Endodermal cell (in vitro differentiated cells): ENCODE measurements at regions not wholly inside any gene's neighbourhood (a gene's known extent, or its start where the extent isn't known, plus 50 kb on each side); places are given as distances from the start of the nearest gene placed in this dataset.

ENCODE experiments used
- DNase-seq: peaks from one replicate; pipeline ENCODE4 v3.0.0-alpha.2; 2017
- H3K27ac ChIP-seq: 2 replicates; pipeline ENCODE4 v1.5.1; 2013; ENCODE audit warnings: mild to moderate bottlenecking, low read depth, low read length, moderate library complexity
- H3K27me3 ChIP-seq: 2 replicates; pipeline ENCODE4 v1.6.1; 2013; ENCODE audit warnings: mild to moderate bottlenecking, low read length, moderate library complexity; ENCODE audit not compliant: insufficient read depth, control insufficient read depth, poor library complexity, severe bottlenecking
- H3K36me3 ChIP-seq: 2 replicates; pipeline ENCODE4 v1.7.0; 2013; ENCODE audit warnings: mild to moderate bottlenecking, low read length, moderate library complexity; ENCODE audit not compliant: control insufficient read depth, insufficient read depth
- H3K4me1 ChIP-seq: one replicate; pipeline ENCODE4 v1.7.0; 2013; ENCODE audit warnings: low read length; ENCODE audit not compliant: control insufficient read depth, insufficient read depth
- H3K4me3 ChIP-seq: 2 replicates; pipeline ENCODE4 v1.5.1; 2013; ENCODE audit warnings: mild to moderate bottlenecking, low read length, moderate library complexity
- H3K9ac ChIP-seq: 2 replicates; pipeline ENCODE4 v1.6.1; 2013; ENCODE audit warnings: mild to moderate bottlenecking, low read length, moderate library complexity; ENCODE audit not compliant: poor library complexity, severe bottlenecking; ENCODE audit errors: extremely low read depth
- H3K9me3 ChIP-seq: 2 replicates; pipeline ENCODE4 v1.6.1; 2013; ENCODE audit warnings: mild to moderate bottlenecking, low read length, moderate library complexity; ENCODE audit not compliant: control insufficient read depth
- H3K27ac Mint-ChIP-seq: 2 replicates; pipeline ENCODE4 v1.8.0; 2020; ENCODE audit warnings: mixed read lengths
- H3K27me3 Mint-ChIP-seq: 2 replicates; pipeline ENCODE4 v1.8.0; 2021; ENCODE audit warnings: mild to moderate bottlenecking, mixed read lengths; ENCODE audit not compliant: insufficient read depth
- H3K36me3 Mint-ChIP-seq: 2 replicates; pipeline ENCODE4 v1.8.0; 2020; ENCODE audit warnings: low read depth, mixed read lengths
- H3K4me1 Mint-ChIP-seq: 2 replicates; pipeline ENCODE4 v1.8.0; 2020; ENCODE audit warnings: mixed read lengths
- H3K4me3 Mint-ChIP-seq: 2 replicates; pipeline ENCODE4 v1.8.0; 2020; ENCODE audit warnings: mild to moderate bottlenecking, moderate library complexity, mixed read lengths
- H3K9me3 Mint-ChIP-seq: 2 replicates; pipeline ENCODE4 v1.8.0; 2020; ENCODE audit warnings: mild to moderate bottlenecking, mixed read lengths
- WGBS, 2 experiments: methylation state at CpG; one replicate each; pipeline versions ENCODE4 v1.1.5 to v1.1.7; 2013; ENCODE audit warnings: missing lambda C conversion rate in 2 of 2, mixed read lengths in 1 of 2; ENCODE audit not compliant: insufficient coverage in 1 of 2, insufficient read length in 1 of 2; 5-methylcytosine and 5-hydroxymethylcytosine counted together
- TF ChIP-seq, protein P1 (sequence below): fragments of 200-600 bp; sonication (generic); conservative IDR thresholded peaks from 2 replicates; pipeline ENCODE4 v1.5.0; 2021; ENCODE audit warnings: antibody characterized with exemption, mild to moderate bottlenecking

DNA sequence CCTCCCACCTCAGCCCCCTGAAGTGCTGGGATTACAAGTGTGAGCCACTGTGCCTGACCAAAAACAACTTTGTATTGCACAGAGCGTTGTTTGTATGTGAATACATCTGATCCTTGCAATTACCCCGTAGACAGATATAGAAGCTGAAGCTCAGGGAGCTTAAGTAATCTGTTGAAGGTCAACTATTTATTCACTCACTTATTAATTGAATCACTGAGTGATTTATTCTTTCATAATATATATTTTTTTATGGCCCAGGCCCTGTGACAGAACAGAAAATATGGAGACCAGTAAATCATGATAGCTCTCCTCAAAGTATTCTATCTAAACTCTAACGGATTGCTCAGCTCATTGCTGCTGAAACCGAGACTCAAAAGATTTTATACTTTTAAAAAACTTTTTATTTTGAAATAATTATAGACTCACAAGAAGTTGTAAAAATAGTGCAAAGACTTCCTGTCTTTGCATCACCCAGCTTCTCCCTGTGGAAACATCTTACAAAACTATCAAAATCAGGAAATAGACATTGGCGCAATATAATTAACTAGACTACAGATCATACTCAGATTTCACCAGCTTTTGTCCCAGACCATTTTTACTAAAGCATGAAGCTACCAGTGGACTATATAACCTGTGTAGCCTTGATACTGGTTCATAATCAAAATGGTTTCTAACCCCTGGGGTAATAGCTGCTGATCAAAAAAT is 466.1 kb downstream of the PDCD6IP start:
- Mint-ChIP-seq H3K27me3 (peaks cover 1% of the 10 kb centered on the region), H3K36me3 (no peaks in the 10 kb centered on the region), H3K4me1 (peaks cover 10% of the 10 kb centered on the region), H3K4me3 (no peak overlapping the region), H3K27ac (no peak overlapping the region), H3K9me3 (no peaks in the 10 kb centered on the region)
- WGBS, 2 experiments, result 83 to 92% methylated on average over 3 to 5 of the region's 5 CpGs
- no peak for DNase-seq
- Histone ChIP-seq H3K9me3 (no peaks in the 10 kb centered on the region), H3K4me3 (no peak overlapping the region), H3K27ac (no peak overlapping the region), H3K36me3 (no peaks in the 10 kb centered on the region), H3K9ac (no peak overlapping the region), H3K4me1 (no peaks in the 10 kb centered on the region), H3K27me3 (no peaks in the 10 kb centered on the region)
- TF ChIP-seq, protein P1, sequence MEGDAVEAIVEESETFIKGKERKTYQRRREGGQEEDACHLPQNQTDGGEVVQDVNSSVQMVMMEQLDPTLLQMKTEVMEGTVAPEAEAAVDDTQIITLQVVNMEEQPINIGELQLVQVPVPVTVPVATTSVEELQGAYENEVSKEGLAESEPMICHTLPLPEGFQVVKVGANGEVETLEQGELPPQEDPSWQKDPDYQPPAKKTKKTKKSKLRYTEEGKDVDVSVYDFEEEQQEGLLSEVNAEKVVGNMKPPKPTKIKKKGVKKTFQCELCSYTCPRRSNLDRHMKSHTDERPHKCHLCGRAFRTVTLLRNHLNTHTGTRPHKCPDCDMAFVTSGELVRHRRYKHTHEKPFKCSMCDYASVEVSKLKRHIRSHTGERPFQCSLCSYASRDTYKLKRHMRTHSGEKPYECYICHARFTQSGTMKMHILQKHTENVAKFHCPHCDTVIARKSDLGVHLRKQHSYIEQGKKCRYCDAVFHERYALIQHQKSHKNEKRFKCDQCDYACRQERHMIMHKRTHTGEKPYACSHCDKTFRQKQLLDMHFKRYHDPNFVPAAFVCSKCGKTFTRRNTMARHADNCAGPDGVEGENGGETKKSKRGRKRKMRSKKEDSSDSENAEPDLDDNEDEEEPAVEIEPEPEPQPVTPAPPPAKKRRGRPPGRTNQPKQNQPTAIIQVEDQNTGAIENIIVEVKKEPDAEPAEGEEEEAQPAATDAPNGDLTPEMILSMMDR, result no peak

DNA sequence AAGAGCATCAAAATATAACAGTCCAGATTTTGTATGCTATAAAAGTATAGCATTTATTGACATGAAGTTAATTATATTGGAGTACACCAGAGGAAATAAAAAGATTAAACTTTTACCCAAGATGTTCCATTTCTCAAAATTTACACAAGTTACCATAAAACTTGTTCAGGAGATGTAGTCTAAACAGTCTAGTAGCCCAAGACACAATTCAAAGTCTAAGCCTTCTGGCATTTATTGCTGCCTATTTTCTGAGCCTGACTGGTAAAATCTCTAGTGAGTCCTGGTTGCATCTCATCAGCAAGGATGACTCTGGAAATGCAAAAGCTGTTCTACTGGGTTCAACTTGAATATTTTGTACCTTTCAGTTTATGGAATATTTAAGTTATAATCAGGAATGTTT is 468.7 kb downstream of the PDCD6IP start:
- H3K4me3 ChIP-seq, result no peak overlapping the region
- no peaks in the 10 kb centered on the region for H3K4me1 ChIP-seq
- no peak overlapping the region for H3K9ac ChIP-seq
- H3K27ac Mint-ChIP-seq, result no peak overlapping the region
- no peaks in the 10 kb centered on the region for H3K9me3 Mint-ChIP-seq
- H3K4me1 Mint-ChIP-seq, result peaks cover 6% of the 10 kb centered on the region
- H3K36me3 Mint-ChIP-seq, result no peaks in the 10 kb centered on the region
- no peak for DNase-seq
- no peaks in the 10 kb centered on the region for H3K9me3 ChIP-seq
- no peak overlapping the region for H3K4me3 Mint-ChIP-seq
- no peaks in the 10 kb centered on the region for H3K27me3 ChIP-seq
- TF ChIP-seq, protein P1, result no peak
- H3K27ac ChIP-seq, result no peak overlapping the region
- no peaks in the 10 kb centered on the region for H3K36me3 ChIP-seq
- peaks cover 1% of the 10 kb centered on the region for H3K27me3 Mint-ChIP-seq

DNA sequence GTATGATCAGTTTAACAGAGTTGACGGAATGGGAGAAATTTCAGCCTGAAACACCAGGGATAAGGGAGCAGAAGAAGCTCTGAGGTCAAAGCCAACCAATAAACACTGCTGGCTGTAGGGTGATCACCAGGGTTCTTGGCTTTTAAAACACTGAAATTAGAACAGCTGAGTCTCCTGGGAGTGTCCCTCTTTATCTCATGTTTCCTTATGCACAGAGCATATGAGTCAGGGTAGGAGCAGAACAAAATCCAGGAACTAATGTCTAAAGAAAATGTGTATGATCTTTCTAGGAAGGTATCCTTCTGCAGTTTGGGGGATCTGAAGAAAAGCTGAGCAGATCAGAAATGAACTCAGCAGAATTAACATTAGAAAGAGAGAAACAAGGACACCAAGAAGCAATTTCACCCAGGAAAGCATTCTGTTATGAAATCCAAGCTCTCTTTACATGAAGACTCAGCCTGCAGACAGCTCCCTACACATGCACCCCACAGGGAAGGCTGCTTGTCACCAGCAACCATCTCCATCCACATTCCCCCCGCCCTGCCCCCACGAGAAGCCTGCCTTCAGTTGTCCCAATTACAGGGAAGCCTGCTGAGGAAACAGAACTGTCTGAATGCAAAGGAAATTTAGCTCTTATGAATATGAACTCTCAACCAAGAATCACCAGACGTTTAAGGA is 469.7 kb downstream of the PDCD6IP start:
- H3K4me3 ChIP-seq, result no peak overlapping the region
- DNase-seq, result no peak
- no peaks in the 10 kb centered on the region for H3K4me1 ChIP-seq
- Mint-ChIP-seq H3K4me1 (peaks cover 6% of the 10 kb centered on the region), H3K27ac (no peak overlapping the region), H3K36me3 (no peaks in the 10 kb centered on the region), H3K4me3 (no peak overlapping the region), H3K27me3 (peaks cover 1% of the 10 kb centered on the region), H3K9me3 (no peaks in the 10 kb centered on the region)
- TF ChIP-seq, protein P1, result no peak
- no peaks in the 10 kb centered on the region for H3K36me3 ChIP-seq
- H3K9ac ChIP-seq, result no peak overlapping the region
- no peaks in the 10 kb centered on the region for H3K27me3 ChIP-seq
- no peaks in the 10 kb centered on the region for H3K9me3 ChIP-seq
- H3K27ac ChIP-seq, result no peak overlapping the region
- 81 to 83% methylated on average over 2 to 4 of the region's 4 CpGs for WGBS, 2 experiments
